GM19238 (cell line): ENCODE measurements at regions not wholly inside any gene's neighbourhood (a gene's known extent, or its start where the extent isn't known, plus 50 kb on each side); places are given as distances from the start of the nearest gene placed in this dataset.

Source experiments
- DNase-seq: peaks from one replicate; pipeline ENCODE4 v3.0.0; 2011; ENCODE audit warnings: low spot score; ENCODE audit not compliant: insufficient read length

GRCh38 chr5:133830911-133831310 lies 137.5 kb downstream of the C5orf15 start:
- no peak for DNase-seq

GRCh38 chr5:133830281-133830680 lies 138.1 kb downstream of the C5orf15 start:
- no peak for DNase-seq

- DNase-seq: no peak
Measured at GRCh38 chr5:133829786-133830185, 138.6 kb downstream of the C5orf15 start.

- no peak for DNase-seq
Measured at GRCh38 chr5:133828722-133829121, 139.7 kb downstream of the C5orf15 start.

- no peak for DNase-seq
Measured at GRCh38 chr5:133827830-133828229, 140.6 kb downstream of the C5orf15 start.

- DNase-seq: no peak
Measured at GRCh38 chr5:133827011-133827410, 141.4 kb downstream of the C5orf15 start.

GRCh38 chr5:133825631-133826289 lies 142.7 kb downstream of the C5orf15 start:
- peak; percentile 30 for DNase-seq

GRCh38 chr5:133824661-133825254 lies 143.7 kb downstream of the C5orf15 start:
- peak; percentile 35 for DNase-seq

- no peak for DNase-seq
Measured at GRCh38 chr5:133821889-133822288, 146.5 kb downstream of the C5orf15 start.

GRCh38 chr5:133821311-133821741 lies 147.1 kb downstream of the C5orf15 start:
- DNase-seq: peak; percentile 32

GRCh38 chr5:133820507-133820906 lies 147.9 kb downstream of the C5orf15 start:
- DNase-seq: no peak

- DNase-seq: no peak
Measured at GRCh38 chr5:133819977-133820471, 148.4 kb downstream of the C5orf15 start.

- DNase-seq: no peak
Measured at GRCh38 chr5:133818869-133819600, 149.4 kb downstream of the C5orf15 start.

GRCh38 chr5:133818031-133818431 lies 150.4 kb downstream of the C5orf15 start:
- DNase-seq: no peak

- no peak for DNase-seq
Measured at GRCh38 chr5:133817456-133817855, 151.0 kb downstream of the C5orf15 start.

GRCh38 chr5:133816791-133817190 lies 151.6 kb downstream of the C5orf15 start:
- no peak for DNase-seq

GRCh38 chr5:133814152-133814551 lies 154.3 kb downstream of the C5orf15 start:
- no peak for DNase-seq

GRCh38 chr5:133811168-133811567 lies 157.3 kb downstream of the C5orf15 start:
- no peak for DNase-seq

GRCh38 chr5:133809801-133810200 lies 158.6 kb downstream of the C5orf15 start:
- DNase-seq: no peak

GRCh38 chr5:133807348-133807747 lies 161.1 kb downstream of the C5orf15 start:
- DNase-seq: no peak

GRCh38 chr5:133806847-133807246 lies 161.6 kb downstream of the C5orf15 start:
- no peak for DNase-seq
